ENCODE measurements at regions not wholly inside any gene's neighbourhood (a gene's known extent, or its start where the extent isn't known, plus 50 kb on each side); places are given as distances from the start of the nearest gene placed in this dataset.
A peak's percentile ranks its signal among the peaks of the same experiment; 100 is the strongest.

- H3K4me1 Mint-ChIP-seq, result no peaks in the 10 kb centered on the region
- peaks cover 20% of the 10 kb centered on the region for H3K27me3 Mint-ChIP-seq
- no peak overlapping the region for H3K27ac Mint-ChIP-seq
- H3K4me3 Mint-ChIP-seq, result no peak overlapping the region
- H3K36me3 Mint-ChIP-seq (ENCODE audit: low read depth), result no peaks in the 10 kb centered on the region
- ATAC-seq (replicated peaks), result no peak
- no peaks in the 10 kb centered on the region for H3K9me3 Mint-ChIP-seq
These were observed 125.1 kb upstream of the MAGI3 start for GRCh38 chr1:113265196-113265595.

GRCh38 chr1:113266788-113267187 lies 123.5 kb upstream of the MAGI3 start:
- Mint-ChIP-seq H3K4me1 (no peaks in the 10 kb centered on the region), H3K36me3 (ENCODE audit: low read depth) (no peaks in the 10 kb centered on the region), H3K9me3 (no peaks in the 10 kb centered on the region), H3K4me3 (no peak overlapping the region), H3K27ac (no peak overlapping the region), H3K27me3 (peaks cover 10% of the 10 kb centered on the region)
- no peak for ATAC-seq (replicated peaks)

- no peak overlapping the region for H3K4me3 Mint-ChIP-seq
These were observed 120.9 kb upstream of the MAGI3 start for GRCh38 chr1:113269168-113269963.

GRCh38 chr1:113271039-113271438 lies 119.3 kb upstream of the MAGI3 start:
- Mint-ChIP-seq H3K4me1 (no peaks in the 10 kb centered on the region), H3K27ac (no peak overlapping the region), H3K9me3 (no peaks in the 10 kb centered on the region), H3K27me3 (peaks cover 14% of the 10 kb centered on the region), H3K4me3 (no peak overlapping the region), H3K36me3 (ENCODE audit: low read depth) (no peaks in the 10 kb centered on the region)
- no peak for ATAC-seq (replicated peaks)

More at GRCh38 chr1:113269168-113269963, 120.9 kb upstream of the MAGI3 start:
- H3K27ac Mint-ChIP-seq, result no peak overlapping the region
- no peak for ATAC-seq (replicated peaks)
- no peaks in the 10 kb centered on the region for H3K36me3 Mint-ChIP-seq (ENCODE audit: low read depth)
- no peaks in the 10 kb centered on the region for H3K4me1 Mint-ChIP-seq
- H3K9me3 Mint-ChIP-seq, result no peaks in the 10 kb centered on the region
- peaks cover 5% of the 10 kb centered on the region for H3K27me3 Mint-ChIP-seq

GRCh38 chr1:113275083-113275482 lies 115.2 kb upstream of the MAGI3 start:
- Mint-ChIP-seq H3K36me3 (ENCODE audit: low read depth) (no peaks in the 10 kb centered on the region), H3K9me3 (no peaks in the 10 kb centered on the region), H3K27ac (no peak overlapping the region), H3K4me3 (no peak overlapping the region), H3K27me3 (peaks cover 22% of the 10 kb centered on the region), H3K4me1 (no peaks in the 10 kb centered on the region)
- no peak for ATAC-seq (replicated peaks)

GRCh38 chr1:113275691-113276090 lies 114.6 kb upstream of the MAGI3 start:
- no peaks in the 10 kb centered on the region for H3K36me3 Mint-ChIP-seq (ENCODE audit: low read depth)
- H3K27me3 Mint-ChIP-seq, result peaks cover 28% of the 10 kb centered on the region
- no peaks in the 10 kb centered on the region for H3K4me1 Mint-ChIP-seq
- H3K4me3 Mint-ChIP-seq, result no peak overlapping the region
- H3K27ac Mint-ChIP-seq, result no peak overlapping the region
- no peak for ATAC-seq (replicated peaks)
- no peaks in the 10 kb centered on the region for H3K9me3 Mint-ChIP-seq

GRCh38 chr1:113276507-113276906 lies 113.8 kb upstream of the MAGI3 start:
- Mint-ChIP-seq H3K9me3 (no peaks in the 10 kb centered on the region), H3K27me3 (peaks cover 33% of the 10 kb centered on the region), H3K27ac (no peak overlapping the region), H3K36me3 (ENCODE audit: low read depth) (no peaks in the 10 kb centered on the region), H3K4me3 (no peak overlapping the region), H3K4me1 (no peaks in the 10 kb centered on the region)
- ATAC-seq (replicated peaks), result peak; percentile 18

GRCh38 chr1:113278371-113278770 lies 111.9 kb upstream of the MAGI3 start:
- Mint-ChIP-seq H3K27me3 (peaks cover 29% of the 10 kb centered on the region), H3K27ac (no peak overlapping the region), H3K36me3 (ENCODE audit: low read depth) (no peaks in the 10 kb centered on the region), H3K4me3 (no peak overlapping the region), H3K9me3 (no peaks in the 10 kb centered on the region), H3K4me1 (no peaks in the 10 kb centered on the region)
- ATAC-seq (replicated peaks), result no peak

- Mint-ChIP-seq H3K36me3 (ENCODE audit: low read depth) (no peaks in the 10 kb centered on the region), H3K27ac (no peak overlapping the region), H3K9me3 (no peaks in the 10 kb centered on the region)
These were observed 111.5 kb upstream of the MAGI3 start for GRCh38 chr1:113278777-113279176.

GRCh38 chr1:113279776-113280391 lies 110.4 kb upstream of the MAGI3 start:
- no peaks in the 10 kb centered on the region for H3K4me1 Mint-ChIP-seq
- no peaks in the 10 kb centered on the region for H3K36me3 Mint-ChIP-seq (ENCODE audit: low read depth)
- ATAC-seq (replicated peaks), result no peak
- peaks cover 31% of the 10 kb centered on the region for H3K27me3 Mint-ChIP-seq
- no peak overlapping the region for H3K27ac Mint-ChIP-seq
- no peak overlapping the region for H3K4me3 Mint-ChIP-seq
- H3K9me3 Mint-ChIP-seq, result no peaks in the 10 kb centered on the region

More at GRCh38 chr1:113278777-113279176, 111.5 kb upstream of the MAGI3 start:
- ATAC-seq (replicated peaks), result no peak
- Mint-ChIP-seq H3K4me3 (no peak overlapping the region), H3K4me1 (no peaks in the 10 kb centered on the region), H3K27me3 (peaks cover 31% of the 10 kb centered on the region)

GRCh38 chr1:113280581-113280980 lies 109.7 kb upstream of the MAGI3 start:
- ATAC-seq (replicated peaks), result no peak
- Mint-ChIP-seq H3K4me3 (no peak overlapping the region), H3K27ac (no peak overlapping the region), H3K27me3 (peaks cover 24% of the 10 kb centered on the region), H3K36me3 (ENCODE audit: low read depth) (no peaks in the 10 kb centered on the region), H3K9me3 (no peaks in the 10 kb centered on the region), H3K4me1 (no peaks in the 10 kb centered on the region)

GRCh38 chr1:113281550-113281949 lies 108.8 kb upstream of the MAGI3 start:
- Mint-ChIP-seq H3K9me3 (no peaks in the 10 kb centered on the region), H3K36me3 (ENCODE audit: low read depth) (no peaks in the 10 kb centered on the region), H3K27me3 (peaks cover 19% of the 10 kb centered on the region), H3K4me1 (no peaks in the 10 kb centered on the region), H3K4me3 (no peak overlapping the region), H3K27ac (no peak overlapping the region)
- no peak for ATAC-seq (replicated peaks)

GRCh38 chr1:113282008-113282892 lies 108.1 kb upstream of the MAGI3 start:
- H3K9me3 Mint-ChIP-seq, result no peaks in the 10 kb centered on the region
- H3K36me3 Mint-ChIP-seq (ENCODE audit: low read depth), result no peaks in the 10 kb centered on the region
- ATAC-seq (replicated peaks), result no peak
- H3K27ac Mint-ChIP-seq, result no peak overlapping the region
- H3K27me3 Mint-ChIP-seq, result peaks cover 19% of the 10 kb centered on the region
- H3K4me3 Mint-ChIP-seq, result no peak overlapping the region
- H3K4me1 Mint-ChIP-seq, result no peaks in the 10 kb centered on the region

GRCh38 chr1:113282893-113283285 lies 107.4 kb upstream of the MAGI3 start:
- H3K27ac Mint-ChIP-seq, result no peak overlapping the region
- H3K36me3 Mint-ChIP-seq (ENCODE audit: low read depth), result no peaks in the 10 kb centered on the region
- H3K27me3 Mint-ChIP-seq, result peaks cover 19% of the 10 kb centered on the region
- no peak overlapping the region for H3K4me3 Mint-ChIP-seq
- no peak for ATAC-seq (replicated peaks)
- H3K9me3 Mint-ChIP-seq, result no peaks in the 10 kb centered on the region
- H3K4me1 Mint-ChIP-seq, result no peaks in the 10 kb centered on the region

Data from activated T-helper 17 cell treated with anti-CD3 and anti-CD28 coated beads, Interleukin-2, amount 50 U/mL, for 72 hours (primary cell).